ENCODE measurements at regions not wholly inside any gene's neighbourhood (a gene's known extent, or its start where the extent isn't known, plus 50 kb on each side); places are given as distances from the start of the nearest gene placed in this dataset.

- H3K9me3 Mint-ChIP-seq (ENCODE audit: unreplicated experiment): peaks cover 5% of the 10 kb centered on the region
- peaks cover 7% of the 10 kb centered on the region for H3K27me3 Mint-ChIP-seq (ENCODE audit: unreplicated experiment)
- no peak for DNase-seq
- H3K36me3 Mint-ChIP-seq (ENCODE audit: unreplicated experiment): peaks cover 28% of the 10 kb centered on the region
- TF ChIP-seq, protein P1, sequence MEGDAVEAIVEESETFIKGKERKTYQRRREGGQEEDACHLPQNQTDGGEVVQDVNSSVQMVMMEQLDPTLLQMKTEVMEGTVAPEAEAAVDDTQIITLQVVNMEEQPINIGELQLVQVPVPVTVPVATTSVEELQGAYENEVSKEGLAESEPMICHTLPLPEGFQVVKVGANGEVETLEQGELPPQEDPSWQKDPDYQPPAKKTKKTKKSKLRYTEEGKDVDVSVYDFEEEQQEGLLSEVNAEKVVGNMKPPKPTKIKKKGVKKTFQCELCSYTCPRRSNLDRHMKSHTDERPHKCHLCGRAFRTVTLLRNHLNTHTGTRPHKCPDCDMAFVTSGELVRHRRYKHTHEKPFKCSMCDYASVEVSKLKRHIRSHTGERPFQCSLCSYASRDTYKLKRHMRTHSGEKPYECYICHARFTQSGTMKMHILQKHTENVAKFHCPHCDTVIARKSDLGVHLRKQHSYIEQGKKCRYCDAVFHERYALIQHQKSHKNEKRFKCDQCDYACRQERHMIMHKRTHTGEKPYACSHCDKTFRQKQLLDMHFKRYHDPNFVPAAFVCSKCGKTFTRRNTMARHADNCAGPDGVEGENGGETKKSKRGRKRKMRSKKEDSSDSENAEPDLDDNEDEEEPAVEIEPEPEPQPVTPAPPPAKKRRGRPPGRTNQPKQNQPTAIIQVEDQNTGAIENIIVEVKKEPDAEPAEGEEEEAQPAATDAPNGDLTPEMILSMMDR (IDR thresholded peaks at IDR 0.05; ENCODE audit: partially characterized antibody, unreplicated experiment): no peak
- peaks cover 3% of the 10 kb centered on the region for H3K4me1 Mint-ChIP-seq (ENCODE audit: low read depth, unreplicated experiment)
- H3K27ac Mint-ChIP-seq (ENCODE audit: unreplicated experiment): no peak overlapping the region
- no peak overlapping the region for H3K4me3 Mint-ChIP-seq (ENCODE audit: unreplicated experiment)
These were observed 63.0 kb upstream of the BASP1 start for GRCh38 chr5:17154211-17154996.

GRCh38 chr5:17156463-17156862, 61.0 kb upstream of the BASP1 start:
- peaks cover 3% of the 10 kb centered on the region for H3K4me1 Mint-ChIP-seq (ENCODE audit: low read depth, unreplicated experiment)

GRCh38 chr5:17157294-17157693, 60.1 kb upstream of the BASP1 start:
- Mint-ChIP-seq H3K27me3 (ENCODE audit: unreplicated experiment) (peaks cover 3% of the 10 kb centered on the region), H3K9me3 (ENCODE audit: unreplicated experiment) (peaks cover 3% of the 10 kb centered on the region), H3K36me3 (ENCODE audit: unreplicated experiment) (peaks cover 21% of the 10 kb centered on the region), H3K27ac (ENCODE audit: unreplicated experiment) (no peak overlapping the region), H3K4me3 (ENCODE audit: unreplicated experiment) (no peak overlapping the region), H3K4me1 (ENCODE audit: low read depth, unreplicated experiment) (peaks cover 3% of the 10 kb centered on the region)
- DNase-seq: no peak
- TF ChIP-seq, protein P1 (IDR thresholded peaks at IDR 0.05; ENCODE audit: partially characterized antibody, unreplicated experiment): no peak

More at GRCh38 chr5:17156463-17156862, 61.0 kb upstream of the BASP1 start:
- TF ChIP-seq, protein P1 (IDR thresholded peaks at IDR 0.05; ENCODE audit: partially characterized antibody, unreplicated experiment): no peak
- Mint-ChIP-seq H3K36me3 (ENCODE audit: unreplicated experiment) (peaks cover 26% of the 10 kb centered on the region), H3K4me3 (ENCODE audit: unreplicated experiment) (no peak overlapping the region), H3K9me3 (ENCODE audit: unreplicated experiment) (peaks cover 5% of the 10 kb centered on the region), H3K27me3 (ENCODE audit: unreplicated experiment) (peaks cover 5% of the 10 kb centered on the region), H3K27ac (ENCODE audit: unreplicated experiment) (no peak overlapping the region)
- DNase-seq: no peak

DNA sequence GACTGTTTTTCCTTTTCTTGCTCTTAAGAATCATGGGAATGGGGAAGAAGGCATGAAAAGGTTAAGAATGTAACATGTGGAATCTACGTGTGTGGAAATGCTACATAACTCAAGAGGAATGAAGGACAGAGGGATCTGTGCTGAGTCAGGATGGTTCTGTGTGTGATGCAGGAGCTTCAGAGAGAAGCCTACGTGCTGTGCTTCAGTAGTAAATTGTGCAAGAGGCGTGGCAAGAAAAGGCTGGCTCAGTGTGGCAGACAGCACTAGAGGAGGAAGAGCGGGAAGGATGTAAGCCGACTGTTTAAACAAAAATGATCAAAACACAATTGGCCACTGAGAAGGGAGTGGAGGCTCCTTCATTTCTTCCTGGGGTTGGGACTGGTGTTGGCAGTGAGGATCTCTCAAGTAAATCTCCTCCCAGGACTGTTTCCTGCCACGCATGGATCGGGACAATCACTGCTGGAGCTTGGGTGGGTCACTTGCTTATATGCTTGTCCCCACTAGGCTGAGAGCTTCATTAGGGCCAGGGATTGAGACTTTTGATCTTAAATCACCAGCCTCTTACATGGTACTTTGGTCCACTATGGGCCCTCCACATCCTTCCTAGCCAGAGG, 59.4 kb upstream of the BASP1 start:
- Mint-ChIP-seq H3K36me3 (ENCODE audit: unreplicated experiment) (peaks cover 21% of the 10 kb centered on the region), H3K27me3 (ENCODE audit: unreplicated experiment) (peaks cover 3% of the 10 kb centered on the region), H3K4me3 (ENCODE audit: unreplicated experiment) (no peak overlapping the region), H3K27ac (ENCODE audit: unreplicated experiment) (no peak overlapping the region), H3K4me1 (ENCODE audit: low read depth, unreplicated experiment) (peaks cover 3% of the 10 kb centered on the region), H3K9me3 (ENCODE audit: unreplicated experiment) (peaks cover 3% of the 10 kb centered on the region)
- no peak for DNase-seq
- TF ChIP-seq, protein P1 (IDR thresholded peaks at IDR 0.05; ENCODE audit: partially characterized antibody, unreplicated experiment): no peak

GRCh38 chr5:17160756-17161040, 56.7 kb upstream of the BASP1 start:
- Mint-ChIP-seq H3K9me3 (ENCODE audit: unreplicated experiment) (peaks cover 3% of the 10 kb centered on the region), H3K27ac (ENCODE audit: unreplicated experiment) (no peak overlapping the region), H3K36me3 (ENCODE audit: unreplicated experiment) (peaks cover 11% of the 10 kb centered on the region), H3K4me1 (ENCODE audit: low read depth, unreplicated experiment) (no peaks in the 10 kb centered on the region), H3K4me3 (ENCODE audit: unreplicated experiment) (no peak overlapping the region), H3K27me3 (ENCODE audit: unreplicated experiment) (peaks cover under 1% of the 10 kb centered on the region)
- DNase-seq: no peak
- TF ChIP-seq, protein P1 (IDR thresholded peaks at IDR 0.05; ENCODE audit: partially characterized antibody, unreplicated experiment): no peak

Measured in glutamatergic neuron (in vitro differentiated cells).